Caco-2 (cell line): ENCODE measurements at regions not wholly inside any gene's neighbourhood (a gene's known extent, or its start where the extent isn't known, plus 50 kb on each side); places are given as distances from the start of the nearest gene placed in this dataset.
A peak's percentile ranks its signal among the peaks of the same experiment; 100 is the strongest.

Source experiments
- BruUV-seq: library from RNA; stranded (reverse); fragments of 400-500 nt; replicated peaks from 2 replicates; lab custom pipeline; 2021; lab: Mats Ljungman, UMichigan
- CTCF ChIA-PET: fragments of 300-600 bp; sonication (Branson Sonifier 250); formaldehyde crosslinking; loops from one replicate; lab custom pipeline; 2022; ENCODE audit warnings: antibody characterized with exemption; lab: Charles Lee
- POLR2A ChIA-PET: fragments of 300-600 bp; sonication (Branson Sonifier 250); formaldehyde crosslinking; loops from one replicate; lab custom pipeline; 2022; ENCODE audit warnings: antibody characterized with exemption; lab: Charles Lee
- DNase-seq, 2 experiments: peaks; one replicate each; pipeline versions ENCODE4 v3.0.0 to v3.0.0-alpha.2; 2020 to 2022
- H3K27me3 ChIP-seq: replicated peaks from 2 replicates; pipeline ENCODE4 v1.6.0; 2011; ENCODE audit warnings: low read length; ENCODE audit not compliant: control insufficient read depth, insufficient read depth
- H3K36me3 ChIP-seq: 2 replicates; pipeline ENCODE4 v1.5.1; 2011; ENCODE audit warnings: low read length; ENCODE audit not compliant: control insufficient read depth, insufficient read depth
- H3K4me1 ChIP-seq: fragments of 250-450 bp; sonication (Bioruptor Pico); 2 replicates; pipeline ENCODE4 v1.5.1; 2020; ENCODE audit warnings: mild to moderate bottlenecking
- H3K4me3 ChIP-seq: 2 replicates; pipeline ENCODE4 v1.5.1; 2011; ENCODE audit warnings: low read depth, mild to moderate bottlenecking, control low read depth, low read length
- H3K9me3 ChIP-seq: fragments of 250-450 bp; sonication (Bioruptor Pico); 2 replicates; pipeline ENCODE4 v1.5.1; 2020; ENCODE audit warnings: mild to moderate bottlenecking, moderate library complexity
- H3K27ac Mint-ChIP-seq: one replicate; pipeline ENCODE4 v1.8.0; 2022; ENCODE audit warnings: mixed read lengths; ENCODE audit not compliant: unreplicated experiment
- H3K27me3 Mint-ChIP-seq: one replicate; pipeline ENCODE4 v1.8.0; 2022; ENCODE audit warnings: mixed read lengths; ENCODE audit not compliant: insufficient read depth, unreplicated experiment
- H3K36me3 Mint-ChIP-seq: one replicate; pipeline ENCODE4 v1.8.0; 2022; ENCODE audit warnings: mild to moderate bottlenecking, mixed read lengths; ENCODE audit not compliant: insufficient read depth, unreplicated experiment
- H3K4me1 Mint-ChIP-seq: one replicate; pipeline ENCODE4 v1.8.0; 2022; ENCODE audit warnings: low read depth, mixed read lengths; ENCODE audit not compliant: unreplicated experiment
- H3K4me3 Mint-ChIP-seq: one replicate; pipeline ENCODE4 v1.8.0; 2022; ENCODE audit warnings: mild to moderate bottlenecking, moderate library complexity, mixed read lengths; ENCODE audit not compliant: unreplicated experiment
- H3K9me3 Mint-ChIP-seq: one replicate; pipeline ENCODE4 v1.8.0; 2022; ENCODE audit warnings: mixed read lengths; ENCODE audit not compliant: unreplicated experiment
- CTCF ChIP-seq, 2 experiments: fragments of 200-600 bp in 1 of 2; IDR thresholded peaks; 1 replicate in 1 of 2; 2 replicates in 1 of 2; pipeline versions ENCODE4 v1.5.1 to v1.8.0; 2011 to 2022; ENCODE audit warnings: antibody characterized with exemption in 1 of 2, control low read depth in 1 of 2, inconsistent platforms in 1 of 2, low read depth in 1 of 2, low read length in 1 of 2, mild to moderate bottlenecking in 1 of 2, moderate library complexity in 1 of 2; ENCODE audit not compliant: insufficient read depth in 1 of 2, severe bottlenecking in 1 of 2, unreplicated experiment in 1 of 2
- intact Hi-C: fragments of 100-400 bp; cut with micrococcal nuclease; formaldehyde crosslinking; loops from one replicate; pipeline ENCODE4 v1.10.0; 2022; ENCODE audit not compliant: unreplicated experiment

GRCh38 chr16:87050142-87050541 lies 267.1 kb downstream of the C16orf95 start:
- CTCF ChIA-PET: no interaction called here
- no peaks in the 10 kb centered on the region for H3K36me3 ChIP-seq
- POLR2A ChIA-PET: no interaction called here
- H3K9me3 Mint-ChIP-seq: peaks cover 9% of the 10 kb centered on the region
- no peaks in the 10 kb centered on the region for H3K27me3 ChIP-seq
- TF ChIP-seq CTCF (IDR thresholded peaks at IDR 0.05; ENCODE audit: insufficient read depth in 1 of 2, low read depth in 1 of 2, low read length in 1 of 2, severe bottlenecking in 1 of 2, unreplicated experiment in 1 of 2): no peak
- H3K27ac Mint-ChIP-seq: no peak overlapping the region
- H3K9me3 ChIP-seq: no peaks in the 10 kb centered on the region; the same call in 1 of the 2 replicates
- peak in 1 of 2 experiments; percentile 17 for DNase-seq
- BruUV-seq: no TSS peak
- H3K27me3 Mint-ChIP-seq: no peaks in the 10 kb centered on the region
- intact Hi-C loops: no loop called here
- H3K4me1 ChIP-seq: no peaks in the 10 kb centered on the region
- peaks cover 5% of the 10 kb centered on the region for H3K36me3 Mint-ChIP-seq
- no peak overlapping the region for H3K4me3 ChIP-seq
- no peak overlapping the region for H3K4me3 Mint-ChIP-seq
- no peaks in the 10 kb centered on the region for H3K4me1 Mint-ChIP-seq

GRCh38 chr16:87051526-87052320 lies 265.5 kb downstream of the C16orf95 start:
- Histone ChIP-seq H3K9me3 (no peaks in the 10 kb centered on the region; the same call in 1 of the 2 replicates), H3K4me3 (no peak overlapping the region), H3K4me1 (no peaks in the 10 kb centered on the region), H3K36me3 (no peaks in the 10 kb centered on the region), H3K27me3 (no peaks in the 10 kb centered on the region)
- Mint-ChIP-seq H3K9me3 (peaks cover 9% of the 10 kb centered on the region), H3K36me3 (peaks cover 2% of the 10 kb centered on the region), H3K4me3 (no peak overlapping the region), H3K27ac (no peak overlapping the region), H3K27me3 (no peaks in the 10 kb centered on the region), H3K4me1 (no peaks in the 10 kb centered on the region)
- BruUV-seq: no TSS peak
- ChIA-PET POLR2A (no interaction called here), CTCF (no interaction called here)
- TF ChIP-seq CTCF (IDR thresholded peaks at IDR 0.05; ENCODE audit: insufficient read depth in 1 of 2, low read depth in 1 of 2, low read length in 1 of 2, severe bottlenecking in 1 of 2, unreplicated experiment in 1 of 2): no peak
- intact Hi-C loops: no loop called here
- no peak for DNase-seq

- intact Hi-C loops: no loop called here
- Mint-ChIP-seq H3K4me3 (no peak overlapping the region), H3K9me3 (peaks cover 9% of the 10 kb centered on the region), H3K27me3 (no peaks in the 10 kb centered on the region), H3K4me1 (no peaks in the 10 kb centered on the region), H3K27ac (no peak overlapping the region), H3K36me3 (no peaks in the 10 kb centered on the region)
- ChIA-PET POLR2A (no interaction called here), CTCF (no interaction called here)
- Histone ChIP-seq H3K9me3 (peaks cover 2% of the 10 kb centered on the region; the same call in 1 of the 2 replicates), H3K4me1 (no peaks in the 10 kb centered on the region; the same call in 1 of the 2 replicates), H3K36me3 (no peaks in the 10 kb centered on the region; the same call in 1 of the 2 replicates), H3K27me3 (no peaks in the 10 kb centered on the region), H3K4me3 (no peak overlapping the region)
- TF ChIP-seq CTCF (IDR thresholded peaks at IDR 0.05; ENCODE audit: insufficient read depth in 1 of 2, low read depth in 1 of 2, low read length in 1 of 2, severe bottlenecking in 1 of 2, unreplicated experiment in 1 of 2): no peak
- no peak for DNase-seq
- no TSS peak for BruUV-seq
Observed at GRCh38 chr16:87052506-87052905, 264.7 kb downstream of the C16orf95 start.
